ENCODE measurements at regions not wholly inside any gene's neighbourhood (a gene's known extent, or its start where the extent isn't known, plus 50 kb on each side); places are given as distances from the start of the nearest gene placed in this dataset.

GRCh38 chrX:80246271-80246670 is 174.0 kb upstream of the TENT5D start:
- H3K27me3 Mint-ChIP-seq (ENCODE audit: low read depth) = no peaks in the 10 kb centered on the region
- no peak for TF ChIP-seq CTCF (IDR thresholded peaks at IDR 0.05)
- DNase-seq (ENCODE audit: low spot score) = no peak
- peaks cover 23% of the 10 kb centered on the region for H3K9me3 Mint-ChIP-seq (ENCODE audit: low read depth)
- H3K36me3 Mint-ChIP-seq (ENCODE audit: low read depth) = no peaks in the 10 kb centered on the region
- no peak overlapping the region for H3K4me3 Mint-ChIP-seq (ENCODE audit: unreplicated experiment)
- H3K4me1 Mint-ChIP-seq (ENCODE audit: low read depth) = no peaks in the 10 kb centered on the region
- H3K27ac Mint-ChIP-seq (ENCODE audit: unreplicated experiment) = no peak overlapping the region

- no peaks in the 10 kb centered on the region for H3K4me1 Mint-ChIP-seq (ENCODE audit: low read depth)
- H3K4me3 Mint-ChIP-seq (ENCODE audit: unreplicated experiment) = no peak overlapping the region
- no peaks in the 10 kb centered on the region for H3K27me3 Mint-ChIP-seq (ENCODE audit: low read depth)
- no peaks in the 10 kb centered on the region for H3K9me3 Mint-ChIP-seq (ENCODE audit: low read depth)
- H3K36me3 Mint-ChIP-seq (ENCODE audit: low read depth) = no peaks in the 10 kb centered on the region
- no peak overlapping the region for H3K27ac Mint-ChIP-seq (ENCODE audit: unreplicated experiment)
- no peak for TF ChIP-seq CTCF (IDR thresholded peaks at IDR 0.05)
- DNase-seq (ENCODE audit: low spot score) = no peak
Measured at GRCh38 chrX:80266287-80266686, 154.0 kb upstream of the TENT5D start.

- TF ChIP-seq CTCF (IDR thresholded peaks at IDR 0.05) = no peak
- H3K4me3 Mint-ChIP-seq (ENCODE audit: unreplicated experiment) = no peak overlapping the region
- no peaks in the 10 kb centered on the region for H3K27me3 Mint-ChIP-seq (ENCODE audit: low read depth)
- H3K27ac Mint-ChIP-seq (ENCODE audit: unreplicated experiment) = no peak overlapping the region
- no peaks in the 10 kb centered on the region for H3K36me3 Mint-ChIP-seq (ENCODE audit: low read depth)
- no peaks in the 10 kb centered on the region for H3K9me3 Mint-ChIP-seq (ENCODE audit: low read depth)
- no peak for DNase-seq (ENCODE audit: low spot score)
- H3K4me1 Mint-ChIP-seq (ENCODE audit: low read depth) = no peaks in the 10 kb centered on the region
Measured at GRCh38 chrX:80266979-80267378, 153.3 kb upstream of the TENT5D start.

GRCh38 chrX:80267790-80268189 is 152.5 kb upstream of the TENT5D start:
- DNase-seq (ENCODE audit: low spot score) = no peak
- Mint-ChIP-seq H3K36me3 (ENCODE audit: low read depth) (no peaks in the 10 kb centered on the region), H3K4me3 (ENCODE audit: unreplicated experiment) (no peak overlapping the region), H3K4me1 (ENCODE audit: low read depth) (no peaks in the 10 kb centered on the region), H3K27me3 (ENCODE audit: low read depth) (no peaks in the 10 kb centered on the region), H3K27ac (ENCODE audit: unreplicated experiment) (no peak overlapping the region), H3K9me3 (ENCODE audit: low read depth) (no peaks in the 10 kb centered on the region)
- no peak for TF ChIP-seq CTCF (IDR thresholded peaks at IDR 0.05)

DNA sequence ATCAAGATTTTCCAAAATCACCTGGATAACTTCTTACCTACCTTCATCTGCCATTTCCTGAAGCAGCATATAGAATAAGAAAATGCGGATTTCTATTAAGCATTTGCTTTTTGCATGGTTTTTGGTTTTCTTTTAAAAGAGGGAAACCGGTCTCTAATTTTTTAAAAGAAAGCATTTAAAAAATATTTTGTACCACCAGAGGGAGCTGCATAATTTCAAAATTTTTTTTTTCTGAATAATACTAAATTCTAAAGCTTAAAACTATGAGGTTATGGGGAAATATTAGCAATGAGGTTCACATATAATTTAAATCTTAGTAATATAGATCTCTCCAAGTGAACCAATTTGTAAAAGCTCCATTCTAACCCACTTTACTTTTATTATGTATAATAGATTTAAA is 137.7 kb upstream of the TENT5D start:
- no peaks in the 10 kb centered on the region for H3K27me3 Mint-ChIP-seq (ENCODE audit: low read depth)
- no peaks in the 10 kb centered on the region for H3K36me3 Mint-ChIP-seq (ENCODE audit: low read depth)
- no peaks in the 10 kb centered on the region for H3K4me1 Mint-ChIP-seq (ENCODE audit: low read depth)
- no peak overlapping the region for H3K4me3 Mint-ChIP-seq (ENCODE audit: unreplicated experiment)
- peaks cover 10% of the 10 kb centered on the region for H3K9me3 Mint-ChIP-seq (ENCODE audit: low read depth)
- DNase-seq (ENCODE audit: low spot score) = no peak
- peak; percentile 80 for TF ChIP-seq CTCF (IDR thresholded peaks at IDR 0.05)
- no peak overlapping the region for H3K27ac Mint-ChIP-seq (ENCODE audit: unreplicated experiment)
